Fibroblast of skin of right biceps (primary cell): ENCODE measurements at regions not wholly inside any gene's neighbourhood (a gene's known extent, or its start where the extent isn't known, plus 50 kb on each side); places are given as distances from the start of the nearest gene placed in this dataset.

Source experiments
- DNase-seq: peaks from one replicate; pipeline ENCODE4 v3.0.0-alpha.2; 2013

GRCh38 chr20:61119794-61120410, 132.2 kb upstream of the CDH4 start:
- no peak for DNase-seq

- DNase-seq, result peak; percentile 80
Observed at GRCh38 chr20:61120595-61121515, 131.2 kb upstream of the CDH4 start.

- DNase-seq, result no peak
Observed at GRCh38 chr20:61121661-61122060, 130.4 kb upstream of the CDH4 start.

DNA sequence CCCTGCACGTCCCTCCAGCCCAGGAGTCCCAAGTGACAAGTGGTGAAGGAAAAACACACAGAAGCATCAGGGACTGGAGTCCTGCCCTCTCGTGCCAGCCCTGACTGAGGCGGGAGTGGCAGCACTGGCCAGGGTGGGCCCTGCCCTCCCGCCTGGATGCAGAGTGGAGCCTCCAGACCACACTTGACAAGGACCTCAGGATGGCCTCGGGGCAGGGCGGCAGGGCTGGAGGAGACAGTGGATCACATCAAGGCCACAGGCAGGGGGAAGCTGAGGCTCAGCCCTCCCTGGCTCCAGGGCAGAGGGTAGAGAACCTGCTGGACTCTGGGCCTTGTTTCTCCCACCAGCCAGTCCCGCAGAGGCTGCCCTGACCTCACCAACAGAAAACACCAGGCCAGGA, 128.8 kb upstream of the CDH4 start:
- no peak for DNase-seq

DNA sequence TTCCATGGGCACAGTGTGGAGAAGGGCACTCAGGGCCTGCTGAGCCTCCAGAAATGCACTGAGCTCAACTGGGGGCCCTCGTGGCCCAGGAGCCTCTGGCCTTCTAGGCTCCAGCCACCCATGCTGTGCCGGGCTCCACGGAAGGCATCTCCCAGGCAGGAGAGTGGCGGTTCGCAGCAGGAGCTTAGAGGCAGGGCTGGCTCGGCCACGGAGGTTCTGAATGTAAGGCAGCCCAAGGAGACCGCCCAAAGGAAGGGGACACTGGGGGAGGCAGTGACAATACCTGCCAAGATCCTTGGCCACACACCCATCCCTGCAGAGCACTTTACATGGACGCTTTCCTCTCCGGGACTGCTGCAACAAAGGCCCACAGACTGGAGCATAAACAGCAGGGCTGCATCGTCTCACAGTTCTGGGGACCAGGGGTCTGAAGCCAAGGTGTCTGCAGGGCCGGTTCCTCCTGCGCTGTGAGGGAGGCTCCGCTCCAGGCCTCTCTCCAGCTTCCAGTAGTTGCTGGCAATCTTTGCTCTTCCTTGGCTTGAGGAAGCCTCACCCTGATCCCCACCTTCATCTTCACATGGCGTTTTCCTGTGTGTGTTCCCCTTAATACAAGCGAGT, 128.2 kb upstream of the CDH4 start:
- no peak for DNase-seq

DNA sequence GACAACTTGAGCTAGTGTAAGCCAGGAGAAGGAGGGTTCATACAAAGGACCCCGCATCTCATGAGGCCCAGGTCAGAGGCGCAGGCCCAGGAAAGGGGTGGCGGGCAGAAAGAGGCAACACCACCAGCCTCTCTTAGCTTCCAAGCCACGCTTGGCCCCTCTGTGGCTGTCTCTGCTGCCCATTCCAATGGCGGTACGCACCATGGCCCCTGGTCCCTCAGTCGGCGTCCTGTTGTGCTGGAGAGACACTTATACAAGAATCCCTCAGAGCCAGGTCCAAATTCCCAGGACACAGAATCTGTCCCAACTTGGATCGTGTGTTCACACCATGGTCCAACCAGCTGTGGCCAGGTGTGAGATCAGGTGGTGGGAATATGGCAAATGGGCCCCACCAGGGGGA, 127.0 kb upstream of the CDH4 start:
- no peak for DNase-seq

- no peak for DNase-seq
Observed at GRCh38 chr20:61125546-61126180, 126.4 kb upstream of the CDH4 start.

DNA sequence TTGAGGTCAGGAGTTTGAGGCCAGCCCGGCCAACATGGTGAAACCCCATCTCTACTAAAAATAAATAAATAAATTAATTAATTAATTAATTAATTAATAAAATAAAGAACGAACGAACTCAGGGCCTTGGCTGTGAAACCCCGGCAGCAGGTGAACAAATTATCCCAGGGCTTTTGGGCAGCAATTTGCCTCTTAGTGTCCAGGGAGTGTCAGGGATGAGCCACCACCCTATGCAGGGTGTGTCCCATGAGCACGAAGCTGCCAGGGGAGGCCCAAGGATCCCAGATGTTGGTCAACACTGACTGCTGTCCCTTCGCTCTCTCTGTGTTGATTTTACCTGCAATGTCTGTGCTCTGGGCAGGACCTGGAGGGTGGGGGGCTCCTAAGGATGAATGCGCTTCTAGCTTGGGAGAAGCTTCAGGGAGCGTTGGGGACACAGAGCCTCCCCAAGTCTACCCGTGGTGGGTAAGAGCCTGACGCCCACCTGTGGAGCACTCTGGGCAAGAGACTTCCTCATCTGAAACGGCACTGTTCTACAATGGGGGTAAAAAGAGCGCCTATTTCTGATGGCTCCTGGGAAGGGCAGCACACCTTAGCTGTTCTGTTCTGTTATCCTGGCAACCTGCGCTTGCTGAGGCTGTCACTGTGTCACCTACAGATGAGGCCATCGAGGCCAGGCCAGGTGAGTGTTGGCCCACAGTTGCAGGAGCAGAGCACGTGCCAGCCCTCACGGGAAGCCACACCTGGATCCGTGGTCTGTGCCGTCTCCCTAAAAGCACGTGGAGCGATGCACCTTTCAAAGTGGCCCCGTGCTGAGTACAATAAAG, 125.5 kb upstream of the CDH4 start:
- DNase-seq, result no peak

DNA sequence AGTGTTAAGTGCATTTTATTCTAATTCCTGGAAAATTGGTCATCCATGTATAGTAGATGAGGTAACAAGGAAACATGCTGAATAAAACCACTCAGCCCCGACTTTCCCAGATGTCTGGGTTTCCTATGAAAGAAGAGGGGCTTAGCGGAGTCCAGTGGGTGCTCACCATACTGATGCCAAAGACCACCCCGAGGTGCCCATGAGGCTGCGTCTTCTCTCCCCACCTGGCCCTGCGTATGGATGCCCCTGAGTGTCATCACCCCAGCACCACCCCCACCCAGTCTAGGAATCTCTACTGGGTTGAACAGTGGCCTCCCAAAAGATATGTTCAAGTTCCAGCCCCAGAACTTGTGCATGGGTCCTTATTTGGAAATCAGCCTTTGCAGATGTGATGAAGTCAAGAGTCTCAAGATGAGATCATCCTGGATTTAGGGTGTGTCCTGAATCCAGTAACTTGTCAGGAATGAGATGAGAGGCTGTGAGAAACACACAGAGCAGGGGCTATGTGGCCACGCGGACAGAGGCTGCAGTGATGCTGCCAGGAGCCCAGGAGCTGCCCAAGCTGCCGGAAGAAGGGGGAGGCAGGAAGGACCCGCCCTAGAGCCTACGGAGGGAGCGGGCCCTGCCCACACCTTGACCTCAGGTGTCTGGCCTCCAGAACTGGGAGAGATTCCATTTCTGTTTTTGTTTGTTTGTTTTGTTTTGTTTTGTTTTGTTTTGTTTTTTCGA, 124.6 kb upstream of the CDH4 start:
- peak; percentile 92 for DNase-seq

DNA sequence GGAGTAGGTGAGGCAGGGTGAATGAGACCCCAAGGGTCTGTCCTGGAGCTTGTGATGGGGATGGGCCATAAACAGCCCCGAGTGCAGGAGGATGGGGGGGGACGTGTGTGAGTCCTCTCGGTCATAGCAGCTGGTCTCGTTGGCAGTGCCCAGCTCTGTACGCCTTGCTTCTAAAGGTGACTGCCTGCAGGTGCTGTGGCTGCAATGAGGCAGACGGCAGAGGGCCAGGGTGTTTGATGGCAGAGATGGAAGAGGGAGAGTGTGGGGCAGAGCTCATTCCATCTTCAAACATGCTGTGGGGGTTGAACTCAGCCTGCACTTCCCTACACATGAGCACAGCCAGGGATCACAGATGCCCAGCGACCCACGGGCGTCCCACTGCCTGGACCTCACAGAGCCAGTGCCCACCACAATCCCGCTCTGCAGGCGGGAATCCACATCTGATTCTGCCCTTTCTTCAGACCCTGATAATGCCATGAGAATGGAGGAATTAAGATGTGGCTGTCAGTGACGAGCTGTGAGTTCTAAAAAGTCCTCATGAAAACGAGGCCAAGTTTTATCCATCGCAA, 123.3 kb upstream of the CDH4 start:
- no peak for DNase-seq

DNA sequence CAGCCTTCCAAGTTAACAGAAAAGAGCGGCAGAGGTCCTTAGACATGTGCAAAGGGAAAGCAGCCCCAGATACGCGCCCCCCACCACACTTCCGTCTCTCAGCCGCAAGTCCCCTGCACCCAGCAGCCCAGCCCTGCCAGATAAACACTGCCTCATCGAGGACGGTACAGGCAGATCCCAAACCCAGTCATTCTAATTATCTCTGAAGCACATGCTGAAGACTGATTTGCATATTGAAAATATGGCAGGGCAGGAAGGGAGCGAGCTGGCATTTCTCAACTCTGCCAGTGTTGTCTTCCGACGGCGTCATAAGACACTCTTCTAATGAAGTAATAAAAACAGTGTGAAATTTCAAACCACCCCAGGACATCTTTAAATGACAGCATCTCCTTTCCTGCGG, 122.8 kb upstream of the CDH4 start:
- DNase-seq, result no peak

GRCh38 chr20:61130156-61130555, 121.9 kb upstream of the CDH4 start:
- DNase-seq, result no peak

DNA sequence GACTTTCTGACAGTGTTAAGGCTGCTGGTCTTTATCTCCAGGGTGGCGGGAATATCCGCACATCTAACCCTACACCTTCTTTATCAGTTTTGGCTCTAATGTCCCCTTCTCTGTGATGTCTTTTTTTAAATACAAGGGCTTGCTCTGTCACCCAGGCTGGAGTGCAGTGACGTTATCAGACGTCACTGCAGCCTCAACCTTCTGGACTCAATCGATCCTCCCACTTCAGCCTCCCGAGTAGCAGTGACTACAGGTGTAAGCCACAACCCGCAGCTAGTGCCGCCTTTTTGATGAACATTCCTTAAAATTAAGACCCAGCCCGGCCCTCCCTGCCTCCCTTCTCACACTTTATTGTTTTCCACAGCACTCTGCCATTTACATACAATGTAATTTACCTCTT, 120.1 kb upstream of the CDH4 start:
- DNase-seq, result no peak

- DNase-seq, result no peak
Observed at GRCh38 chr20:61133611-61134010, 118.5 kb upstream of the CDH4 start.

DNA sequence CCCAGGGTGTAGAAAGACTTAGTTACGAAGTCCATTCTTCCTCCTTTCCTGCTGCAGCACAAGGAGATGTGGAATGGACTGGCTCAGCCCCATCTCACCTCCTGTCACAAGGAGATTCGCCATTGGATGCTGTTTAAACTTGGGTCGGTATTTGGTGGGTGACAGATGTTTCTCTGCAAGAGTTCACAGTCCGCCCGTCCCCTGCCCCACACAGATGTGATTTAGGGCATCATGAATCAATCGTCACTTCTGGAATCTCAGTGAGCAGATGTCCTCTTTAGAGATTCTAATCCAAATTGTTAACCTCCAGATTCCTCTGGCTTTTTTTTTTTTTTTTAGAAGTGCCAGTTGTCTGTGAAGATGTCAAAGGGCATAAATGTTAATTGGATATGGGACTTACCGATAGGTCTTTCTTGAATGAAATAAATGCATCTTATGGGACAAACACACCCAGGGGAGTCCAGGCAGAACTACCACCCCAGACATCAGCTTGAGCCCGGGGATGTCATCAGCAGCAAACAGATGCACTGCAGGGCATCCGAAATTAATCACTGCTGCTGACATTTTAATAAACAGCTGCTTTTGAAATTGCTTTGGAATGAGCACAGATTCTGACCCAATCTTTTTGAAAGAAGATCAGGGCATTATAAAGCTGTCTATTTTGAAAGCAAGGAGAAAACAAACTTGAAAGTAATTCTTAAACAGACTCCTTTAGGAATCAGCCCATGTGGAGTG, 117.6 kb upstream of the CDH4 start:
- DNase-seq, result no peak

DNA sequence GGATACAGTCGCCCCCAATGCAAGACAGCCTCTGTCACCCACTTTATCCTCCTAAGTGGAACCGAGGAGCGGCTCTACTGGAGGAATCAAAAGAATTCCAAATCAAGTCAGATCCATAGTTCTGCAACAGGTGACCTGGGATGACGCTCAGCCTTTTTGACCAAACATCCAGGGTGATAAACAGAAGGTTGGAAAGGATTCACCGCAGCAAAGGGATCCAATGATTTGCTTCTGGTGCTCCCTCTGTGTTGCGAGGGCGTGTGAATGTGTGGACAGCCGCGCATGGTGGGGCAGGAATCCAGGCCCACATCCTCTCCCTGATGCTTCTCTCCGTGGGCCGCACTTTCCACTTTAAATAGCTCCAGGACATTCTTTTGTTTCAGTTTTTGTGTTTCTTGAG, 116.8 kb upstream of the CDH4 start:
- no peak for DNase-seq

GRCh38 chr20:61135968-61136367, 116.1 kb upstream of the CDH4 start:
- no peak for DNase-seq

GRCh38 chr20:61138566-61138965, 113.5 kb upstream of the CDH4 start:
- no peak for DNase-seq

GRCh38 chr20:61139031-61139430, 113.0 kb upstream of the CDH4 start:
- no peak for DNase-seq

DNA sequence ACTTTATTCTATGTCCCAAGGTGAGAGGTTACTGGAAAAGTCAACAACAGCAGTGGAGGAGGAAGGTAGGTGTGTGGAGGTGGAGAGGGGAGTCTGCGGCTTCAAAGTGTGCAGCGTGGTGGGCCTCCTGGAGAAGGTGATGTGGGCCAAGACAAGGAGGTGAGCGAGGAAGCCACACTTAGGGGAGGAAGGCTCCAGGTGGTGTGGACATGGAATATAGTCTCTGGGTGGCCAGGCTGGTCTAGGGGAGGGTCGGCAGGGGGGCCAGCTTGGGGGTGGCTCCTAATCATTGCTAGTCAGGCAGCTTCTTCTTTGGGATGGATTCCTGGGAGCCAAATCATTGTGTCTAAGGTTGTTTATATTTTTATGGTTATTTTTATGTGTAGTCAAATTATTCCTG, 111.5 kb upstream of the CDH4 start:
- DNase-seq, result no peak

DNA sequence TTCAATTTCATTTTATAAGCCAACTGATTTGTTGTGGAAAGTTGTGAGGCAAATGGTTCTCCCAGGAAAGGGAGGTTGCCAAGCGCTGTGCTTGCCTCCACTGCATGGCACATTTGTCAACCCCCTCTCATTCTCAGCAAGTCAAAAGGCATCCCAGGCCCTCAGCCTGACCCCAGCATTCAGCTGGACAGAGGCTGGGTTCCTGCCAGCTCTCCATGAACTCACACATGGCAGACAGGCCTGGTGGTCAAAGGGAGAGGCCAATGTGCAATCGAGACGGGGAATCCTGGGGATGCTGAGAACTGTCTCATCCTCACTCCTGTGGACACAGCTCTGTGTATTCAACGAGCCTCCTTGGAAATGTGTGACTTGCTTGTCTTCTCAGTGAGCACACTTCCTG, 106.0 kb upstream of the CDH4 start:
- DNase-seq, result no peak
